ENCODE measurements at regions not wholly inside any gene's neighbourhood (a gene's known extent, or its start where the extent isn't known, plus 50 kb on each side); places are given as distances from the start of the nearest gene placed in this dataset.

GRCh38 chr3:153343988-153344782 is 182.2 kb downstream of the RAP2B start:
- no peak for TF ChIP-seq CTCF (IDR thresholded peaks at IDR 0.05; ENCODE audit: low read depth, low read length)
- no peak for TF ChIP-seq EZH2phosphoT487 (IDR thresholded peaks at IDR 0.05; ENCODE audit: low read depth)
